NCI-H524 (cell line): ENCODE measurements at regions not wholly inside any gene's neighbourhood (a gene's known extent, or its start where the extent isn't known, plus 50 kb on each side); places are given as distances from the start of the nearest gene placed in this dataset.

ENCODE experiments used
- DNase-seq, 2 experiments: peaks; one replicate each; lab custom pipeline; 2025; lab: John Stamatoyannopoulos, UW

DNA sequence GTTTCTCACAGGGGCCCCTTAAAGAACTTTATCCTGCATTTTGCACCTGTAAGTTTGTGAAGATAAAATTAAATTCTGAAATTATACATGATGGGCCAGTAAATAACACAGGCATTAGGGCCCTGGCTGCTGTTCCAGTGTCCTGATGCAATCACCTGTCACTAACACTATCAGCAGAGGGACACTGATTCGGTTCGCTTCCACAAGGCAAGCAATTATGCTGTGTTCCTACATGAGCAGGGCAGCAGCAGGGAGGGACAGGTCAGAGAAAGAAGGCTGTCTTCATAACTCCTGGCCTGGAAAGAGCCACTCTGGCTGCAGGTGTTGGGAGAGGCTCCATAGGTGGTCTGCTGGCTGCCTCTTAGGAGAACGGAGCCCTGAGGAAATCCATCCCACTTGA lies 487.3 kb downstream of the MID1IP1 start:
- no peak for DNase-seq

DNA sequence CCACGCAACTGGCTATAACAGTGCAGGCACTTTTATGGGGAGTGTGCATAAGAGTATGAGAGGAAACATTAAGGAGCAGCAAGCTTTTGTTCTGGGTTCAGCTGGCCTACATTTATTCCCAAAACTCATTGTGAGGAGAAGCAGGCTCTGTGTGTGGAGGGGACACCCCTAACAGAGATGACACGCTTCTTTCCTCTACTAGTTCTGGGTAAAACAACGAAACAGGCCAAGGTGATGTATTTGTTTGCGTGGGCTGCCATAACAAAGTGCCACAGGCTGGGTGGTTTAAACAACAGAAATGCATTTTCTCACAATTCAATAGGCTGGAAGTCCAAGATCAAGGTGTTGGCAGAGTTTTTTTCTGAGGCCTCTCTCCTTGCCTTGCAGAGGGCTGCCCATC lies 488.6 kb downstream of the MID1IP1 start:
- no peak for DNase-seq

DNA sequence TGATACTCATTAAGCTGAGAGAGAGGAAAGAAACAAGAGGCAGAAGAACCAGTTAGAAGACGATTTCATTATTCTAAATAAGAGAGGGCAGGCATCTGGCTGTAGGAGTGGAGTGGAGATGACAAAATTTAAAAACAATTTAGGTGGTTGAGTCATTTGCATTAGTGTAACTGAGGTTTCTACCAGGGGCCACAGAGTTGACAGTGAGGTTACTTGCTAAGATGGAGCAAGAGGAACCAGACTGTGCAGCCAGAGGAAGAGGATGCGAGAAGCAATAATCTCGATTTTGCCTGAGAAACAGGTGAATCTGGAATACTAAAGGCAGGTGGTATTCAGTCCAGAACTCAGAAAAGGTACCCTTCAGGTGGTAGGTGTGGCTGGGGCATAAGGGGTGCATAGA lies 491.9 kb downstream of the MID1IP1 start:
- no peak for DNase-seq

DNA sequence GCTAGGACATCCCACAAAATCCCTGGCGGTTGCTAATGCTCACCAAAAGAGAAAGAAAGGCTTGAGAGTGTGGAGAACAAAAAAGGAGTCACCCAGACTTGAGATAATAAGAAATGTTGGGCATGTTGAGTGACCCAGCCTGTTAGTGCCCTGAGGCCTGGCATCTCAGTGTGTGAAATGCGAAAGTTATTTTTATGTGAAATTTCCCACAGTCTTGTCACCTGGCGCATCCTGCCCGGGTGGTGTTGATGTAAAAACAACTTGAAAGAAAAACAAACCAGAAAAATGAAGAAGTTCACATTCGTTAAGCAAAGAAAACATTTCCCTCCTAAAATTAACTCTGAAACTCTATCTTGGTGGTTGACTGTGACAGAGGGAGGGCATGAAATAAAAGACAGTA lies 495.2 kb downstream of the MID1IP1 start:
- DNase-seq, result no peak

DNA sequence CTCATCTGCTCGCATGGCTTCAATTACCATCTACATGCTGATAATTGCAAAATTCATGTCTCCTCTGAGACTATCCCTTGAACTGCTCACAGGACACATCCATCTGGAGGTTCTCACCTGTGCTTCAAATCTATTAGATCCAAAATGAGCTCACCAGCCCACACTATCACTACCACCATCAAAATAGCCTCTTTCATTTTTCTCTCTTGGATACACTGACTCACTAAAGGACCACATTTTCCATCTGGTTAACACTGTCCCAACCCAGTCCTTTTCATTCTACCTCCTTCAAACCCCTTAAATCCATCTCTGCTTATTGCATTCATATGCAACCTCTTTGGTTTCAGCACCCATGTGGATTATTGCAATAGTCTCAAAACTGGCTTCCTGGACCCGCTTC lies 497.6 kb downstream of the MID1IP1 start:
- no peak for DNase-seq

DNA sequence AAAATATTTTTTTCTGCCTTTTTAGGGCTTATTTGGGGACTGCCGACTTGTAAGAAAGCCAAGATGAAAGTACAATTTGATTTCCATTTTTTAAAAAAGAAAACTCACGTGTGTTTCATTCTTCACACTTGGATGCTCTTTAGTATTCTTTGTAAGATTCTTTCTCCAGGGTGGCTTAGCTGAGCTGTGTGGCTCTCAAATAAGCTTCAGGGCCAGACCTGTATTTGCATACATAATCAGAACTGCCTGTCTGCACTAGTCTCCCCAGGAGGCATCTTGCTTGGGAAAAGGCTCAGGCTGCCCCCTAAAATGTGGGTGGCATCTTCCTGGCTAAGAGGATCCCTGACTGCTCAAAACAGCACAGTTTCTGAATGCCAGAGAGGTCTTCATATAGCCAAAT lies 498.4 kb downstream of the MID1IP1 start:
- DNase-seq, result no peak

DNA sequence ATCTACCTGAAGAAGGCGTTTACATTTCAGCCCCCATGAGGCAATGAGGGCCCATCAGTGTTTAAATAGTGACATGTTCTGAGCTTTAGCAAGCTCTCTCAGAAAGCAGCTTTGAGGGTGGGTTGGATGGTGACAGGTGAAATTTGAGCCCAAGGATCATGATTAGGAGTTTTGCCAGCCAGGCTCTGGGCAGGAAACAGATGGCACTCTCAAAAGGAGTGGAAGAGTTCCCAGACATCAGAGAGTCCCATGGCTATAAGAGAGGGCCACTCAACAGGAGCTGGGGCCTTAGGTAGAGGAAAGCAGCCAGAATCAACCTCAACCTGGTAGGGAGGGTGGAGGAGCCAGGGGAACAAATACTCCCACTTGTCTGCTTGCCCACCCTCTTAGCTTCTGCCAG lies 499.8 kb downstream of the MID1IP1 start:
- peak; percentile 95 to 99 for DNase-seq

DNA sequence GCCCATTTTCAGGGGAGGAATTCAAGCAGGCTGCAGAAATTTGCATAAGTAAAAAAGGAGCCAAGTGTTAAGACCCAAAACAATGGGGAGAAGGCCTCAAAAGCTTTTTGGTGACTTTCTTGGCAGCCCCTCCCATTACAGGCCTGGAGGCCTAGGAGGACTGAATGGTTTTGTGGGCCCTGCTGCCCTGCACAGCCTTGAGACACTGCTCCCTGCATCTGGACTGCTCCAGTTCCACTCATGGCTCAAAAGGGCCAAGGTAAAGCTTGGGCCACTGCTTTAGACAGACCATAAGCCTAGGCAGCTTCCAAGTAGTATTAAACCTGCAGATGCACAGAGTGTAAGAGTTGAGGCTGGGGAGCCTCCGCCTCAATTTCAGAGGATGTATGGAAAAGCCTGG lies 501.6 kb downstream of the MID1IP1 start:
- DNase-seq, result no peak

DNA sequence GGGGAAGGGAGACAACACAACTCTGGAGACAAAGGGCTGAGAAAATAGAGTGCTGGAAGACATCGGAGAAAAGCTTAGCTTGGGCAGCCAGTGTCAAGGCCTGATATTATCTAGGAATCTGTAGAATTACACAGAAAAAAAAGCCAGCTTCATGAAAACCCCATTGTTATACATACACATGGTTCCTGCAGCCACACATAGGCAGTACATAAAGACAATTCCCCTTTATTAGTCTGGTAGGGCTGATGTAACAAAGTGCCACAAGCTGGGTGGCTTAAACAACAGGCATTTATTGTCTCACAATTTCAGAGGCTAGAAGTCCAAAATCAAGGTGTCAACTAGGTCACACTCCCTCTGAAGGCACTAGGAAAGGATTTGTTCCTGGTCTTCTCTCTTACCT lies 503.5 kb downstream of the MID1IP1 start:
- no peak for DNase-seq

DNA sequence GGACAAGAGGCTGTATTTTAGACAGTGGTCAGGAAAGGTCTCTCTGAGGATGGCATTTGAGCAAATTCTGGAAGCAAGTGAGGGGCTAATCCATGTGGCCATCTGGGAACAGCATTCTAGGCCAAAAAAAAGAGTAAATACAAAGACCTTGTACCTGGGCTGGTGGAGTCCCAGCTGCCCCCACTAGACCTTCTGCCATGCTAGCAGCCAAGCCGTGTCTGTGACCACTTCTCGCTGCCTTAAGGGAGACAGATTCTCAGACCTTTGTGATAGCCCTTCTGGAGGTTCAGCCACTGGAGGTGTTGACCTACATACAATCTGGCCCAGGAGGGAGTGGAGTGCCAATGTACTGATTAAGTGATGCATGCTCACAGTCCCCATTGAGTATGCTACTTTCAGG lies 506.2 kb downstream of the MID1IP1 start:
- DNase-seq, result no peak

DNA sequence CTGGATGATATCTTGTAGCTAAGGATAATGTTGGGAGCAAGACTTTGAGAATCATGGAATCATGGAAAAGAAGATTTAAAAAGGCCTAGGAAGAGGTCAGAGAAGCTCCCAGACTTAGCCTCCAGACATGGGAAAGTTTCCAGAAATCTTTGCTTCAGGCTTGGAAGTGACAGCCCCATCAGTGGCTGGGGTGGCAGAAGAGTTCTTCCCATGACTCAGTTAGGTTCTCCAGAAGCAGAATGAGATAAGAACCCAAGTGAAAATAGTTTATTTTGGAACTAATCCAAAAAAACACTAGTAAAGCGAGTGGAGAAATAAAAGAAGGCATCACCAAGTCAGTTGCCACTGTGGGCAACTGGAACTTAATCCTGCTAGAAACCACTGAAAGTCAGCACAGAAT lies 506.9 kb downstream of the MID1IP1 start:
- DNase-seq, result no peak

DNA sequence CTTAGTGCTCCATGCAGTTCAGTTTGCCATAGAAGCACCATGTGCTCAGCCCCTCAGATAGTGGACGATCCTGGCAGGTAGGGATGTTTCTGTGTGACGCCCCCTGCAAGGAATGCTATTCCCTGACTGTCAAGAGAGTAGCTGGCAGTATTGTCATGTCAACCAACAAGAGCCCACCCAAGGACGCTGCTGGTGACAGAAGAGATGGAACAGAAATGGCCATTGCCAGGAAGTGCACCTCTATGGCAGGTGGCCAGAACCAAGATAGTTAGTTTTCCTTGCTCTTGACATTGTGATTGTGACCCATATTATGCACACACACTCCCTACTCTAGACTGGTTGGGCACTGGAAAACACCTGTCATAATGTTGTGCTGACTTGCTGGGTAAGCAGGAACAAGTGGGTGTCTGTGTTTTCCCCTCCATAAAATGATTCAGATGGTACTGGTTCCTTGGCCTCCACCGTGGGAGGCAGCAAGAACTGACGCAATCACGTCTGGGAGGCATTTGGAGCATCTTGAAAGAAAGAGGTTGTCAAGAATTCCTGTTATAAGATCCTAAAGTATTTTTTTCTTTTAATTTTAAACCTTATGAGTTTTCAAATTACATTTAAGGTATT lies 507.9 kb downstream of the MID1IP1 start:
- DNase-seq, result no peak

DNA sequence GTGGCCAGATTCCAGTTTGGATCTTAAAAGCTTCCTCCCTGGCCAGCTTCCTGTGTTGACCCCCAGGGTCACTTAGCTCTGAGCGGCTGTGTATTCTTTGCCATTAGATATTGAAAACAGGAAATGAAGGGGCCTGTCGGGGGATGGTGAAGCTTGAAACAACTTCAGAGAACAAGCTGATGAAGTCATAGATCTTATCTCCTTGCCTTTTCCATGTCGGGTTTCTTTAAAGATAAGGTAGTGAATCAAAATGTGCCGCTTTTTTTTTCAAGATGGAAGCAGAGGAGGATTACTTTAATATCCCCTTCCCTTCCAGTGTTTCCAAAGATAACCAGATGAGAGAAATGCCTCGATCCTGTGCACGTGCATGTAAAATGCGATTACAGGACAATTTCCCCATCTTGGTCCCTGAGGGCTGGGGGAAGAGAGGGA lies 508.5 kb downstream of the MID1IP1 start:
- DNase-seq, result no peak

DNA sequence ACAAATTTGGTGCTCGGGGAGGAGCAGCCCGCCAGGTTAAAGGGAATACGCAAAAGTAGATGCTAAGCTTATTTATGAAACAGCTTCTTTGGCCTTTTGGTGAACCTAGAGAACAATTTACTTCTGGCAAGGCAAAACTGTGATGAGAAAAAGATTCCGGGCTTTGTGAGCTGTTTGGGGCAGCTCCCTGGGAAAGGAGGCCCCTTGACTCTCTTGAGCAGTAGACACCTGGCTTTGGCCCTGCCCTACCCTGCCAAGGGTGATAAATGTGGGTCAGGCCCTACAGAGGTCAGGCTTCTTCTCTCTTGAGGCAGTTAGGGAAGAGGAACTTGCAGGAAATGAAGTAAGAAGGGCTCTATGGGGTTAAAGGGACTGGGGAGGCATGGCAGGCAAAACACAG lies 509.6 kb downstream of the MID1IP1 start:
- no peak for DNase-seq

DNA sequence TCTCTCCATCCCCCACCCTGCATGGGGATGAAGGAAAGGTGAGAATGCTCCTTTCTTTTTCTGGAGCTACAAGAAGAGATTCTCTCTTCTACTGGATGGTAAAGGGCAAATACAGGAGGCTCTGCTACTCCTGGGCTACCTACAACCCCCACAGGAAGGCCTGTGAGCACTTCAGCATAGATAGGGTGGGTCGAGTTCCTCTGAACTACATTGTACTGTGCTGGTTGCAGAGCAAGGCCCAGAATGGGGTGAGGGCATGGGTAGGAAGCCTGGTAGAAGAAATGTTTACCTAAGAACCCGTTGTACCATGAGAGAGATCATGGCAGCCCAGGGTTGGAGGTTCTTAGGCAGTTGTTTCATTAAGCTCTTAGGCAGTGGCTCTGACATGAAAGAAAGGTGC lies 510.4 kb downstream of the MID1IP1 start:
- no peak for DNase-seq

DNA sequence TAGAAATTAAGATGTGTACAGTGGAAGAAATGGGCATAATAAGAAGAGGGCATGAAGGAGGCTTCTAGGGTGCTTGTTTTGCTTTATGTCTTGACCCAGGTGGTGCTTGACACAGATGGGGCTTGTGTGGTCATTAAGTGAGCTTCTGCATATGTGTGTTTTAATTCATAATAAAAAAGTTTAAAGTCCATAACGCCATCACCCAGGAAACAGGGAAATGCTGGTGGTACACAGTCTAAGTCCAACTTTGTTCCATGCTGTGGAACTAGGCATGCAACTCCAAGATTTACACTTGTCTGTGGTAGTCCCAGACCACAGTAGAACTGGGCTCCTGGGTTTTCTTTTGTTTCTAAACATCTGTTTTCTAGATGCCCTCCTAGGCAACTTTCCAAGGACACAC lies 511.9 kb downstream of the MID1IP1 start:
- DNase-seq, result no peak

DNA sequence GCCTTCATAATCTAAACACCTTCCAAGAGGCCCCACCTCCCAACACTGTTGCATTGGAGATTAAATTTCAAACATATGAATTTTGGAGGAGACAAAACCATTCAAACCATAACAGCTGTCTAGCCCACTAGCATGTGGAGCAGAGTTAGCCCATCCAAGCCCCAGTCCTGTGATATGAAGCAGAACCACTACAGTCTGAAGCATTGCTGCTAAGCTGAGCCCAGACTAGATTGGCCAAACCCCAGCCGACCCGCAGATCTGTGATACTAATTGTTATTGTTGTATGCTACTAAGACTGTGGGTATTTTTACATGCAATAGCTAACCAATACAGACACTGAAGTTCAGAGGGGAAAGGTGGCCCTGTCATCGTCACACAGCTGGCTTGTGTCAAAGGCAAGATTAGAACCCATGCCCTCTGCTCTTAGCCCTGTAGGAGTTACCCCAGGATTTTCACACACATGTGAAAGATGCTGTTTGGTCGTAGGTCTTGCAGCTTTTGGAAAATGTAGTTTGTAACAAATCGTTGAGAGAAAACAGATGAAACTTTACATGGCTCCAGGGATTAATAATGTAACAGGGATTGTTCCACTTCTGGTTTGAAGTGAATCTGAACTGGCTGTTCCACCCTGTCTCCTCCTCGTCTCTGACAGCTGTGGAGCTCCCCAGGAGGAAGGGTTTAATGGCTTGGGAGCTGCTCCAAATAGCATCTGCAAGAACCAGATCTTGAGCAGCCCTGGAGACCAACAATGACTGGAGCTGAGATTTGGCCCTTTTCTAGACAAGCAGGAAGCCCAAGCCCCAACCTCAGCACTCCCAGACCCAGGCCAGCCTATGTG lies 517.5 kb downstream of the MID1IP1 start:
- peak; percentile 39 to 78 for DNase-seq

DNA sequence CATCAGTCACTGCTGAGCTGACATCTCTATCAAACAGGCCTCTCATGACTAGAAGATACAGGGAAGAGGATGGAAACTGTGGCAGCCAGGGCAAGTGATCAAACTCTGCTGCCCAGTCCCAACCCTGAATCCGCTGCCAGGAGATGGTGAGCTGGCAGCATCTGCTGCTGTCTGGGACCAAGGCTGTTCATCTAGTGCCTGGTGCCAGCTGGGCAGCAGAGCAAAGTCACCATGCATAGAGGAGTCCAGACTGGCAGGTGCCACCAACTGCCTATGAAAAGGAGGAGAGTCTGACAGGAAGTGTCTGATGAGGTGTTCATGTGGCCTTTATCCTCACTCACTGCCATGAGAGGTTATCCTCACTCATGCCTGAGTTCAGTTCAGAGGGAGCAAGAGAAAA lies 518.9 kb downstream of the MID1IP1 start:
- DNase-seq, result peak in 1 of 2 experiments; percentile 5

DNA sequence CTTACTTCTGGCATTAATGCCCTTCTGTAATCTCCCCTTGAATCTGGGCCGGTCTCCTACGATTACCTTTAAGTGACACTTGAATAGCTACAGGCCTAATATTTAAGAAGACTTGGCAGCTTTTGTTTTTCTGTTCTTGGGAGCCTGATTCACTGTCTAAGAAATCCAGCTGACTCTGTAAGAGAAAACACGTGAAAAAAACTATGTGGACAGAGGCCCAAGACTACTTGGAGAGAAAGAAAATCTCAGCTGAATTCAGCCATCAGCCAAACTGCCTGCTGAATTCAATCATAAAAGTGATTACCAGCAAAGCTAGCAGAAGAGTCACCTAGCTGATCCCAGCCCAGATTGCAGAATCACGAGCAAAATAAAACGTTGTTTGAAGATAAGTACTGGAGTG lies 521.2 kb downstream of the MID1IP1 start:
- peak; percentile 1 to 74 for DNase-seq

DNA sequence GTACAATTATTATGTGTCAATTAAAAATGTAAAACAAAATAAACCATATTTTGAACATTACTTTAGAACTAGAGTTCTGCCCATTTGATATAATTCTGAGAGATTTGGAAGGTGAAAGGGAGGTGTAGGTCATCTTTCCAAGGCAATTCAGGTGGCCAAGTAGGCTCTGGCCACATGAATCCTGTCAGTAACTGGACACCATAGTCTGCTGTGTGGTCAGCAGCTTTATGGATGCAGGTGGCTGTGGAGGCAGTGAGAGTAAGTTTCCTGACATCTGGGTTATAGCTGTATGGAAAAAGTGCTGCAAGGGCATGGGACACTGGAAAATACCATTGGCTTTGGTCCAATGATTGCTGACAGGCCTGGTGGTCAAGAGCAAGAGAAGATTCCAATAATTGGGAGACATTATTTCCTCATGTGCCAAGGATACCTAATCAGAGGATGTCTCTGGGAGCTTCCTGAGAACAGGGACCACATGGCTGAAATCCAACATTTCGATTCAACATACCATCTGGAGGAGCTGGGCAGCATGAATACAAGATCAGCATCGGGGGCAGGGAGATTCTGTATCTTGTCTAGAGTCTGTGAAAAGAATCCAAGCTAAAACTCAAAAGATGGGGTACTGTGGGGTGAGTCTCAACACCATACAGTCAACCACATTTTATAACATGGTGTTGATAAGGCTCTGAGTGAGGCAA lies 523.1 kb downstream of the MID1IP1 start:
- DNase-seq, result peak; percentile 45 to 71

DNA sequence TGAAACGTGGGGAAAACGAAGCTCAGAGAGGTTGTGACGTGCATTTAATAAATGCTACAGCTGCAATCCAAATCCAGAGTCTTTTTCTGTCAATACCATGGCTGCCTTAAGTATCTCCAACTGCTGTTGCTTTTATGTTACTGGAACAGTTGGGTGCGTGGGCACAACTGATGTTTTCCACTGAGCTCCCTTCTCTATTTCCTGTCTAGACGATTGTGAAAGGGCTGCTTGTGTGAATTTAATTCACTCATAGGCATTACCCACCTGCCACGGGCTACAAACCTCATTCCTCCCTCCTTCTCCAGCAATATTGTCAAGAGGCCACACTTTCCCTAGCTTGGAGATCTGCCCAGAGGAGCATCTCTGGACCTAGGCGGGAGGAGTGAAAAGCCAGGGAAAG lies 526.0 kb downstream of the MID1IP1 start:
- no peak for DNase-seq

DNA sequence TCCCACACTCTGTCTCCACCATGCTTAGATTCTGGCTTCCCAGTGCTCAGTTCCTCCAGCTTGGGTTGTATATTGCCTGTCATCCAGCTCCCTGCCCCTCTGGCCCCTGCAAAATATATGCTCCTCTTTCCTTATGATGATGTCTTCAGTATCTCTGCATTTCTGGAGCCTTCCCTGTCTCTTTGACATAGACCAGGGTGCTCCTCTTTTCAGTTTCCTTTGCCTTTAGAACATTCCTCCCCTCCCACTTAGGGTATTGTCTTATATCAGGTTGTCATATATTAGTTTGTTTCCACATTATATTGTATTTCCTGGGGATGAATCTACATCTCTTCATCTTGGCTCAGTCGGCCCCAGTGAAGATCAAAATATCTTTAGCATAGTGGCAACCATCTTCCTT lies 526.4 kb downstream of the MID1IP1 start:
- DNase-seq, result no peak

DNA sequence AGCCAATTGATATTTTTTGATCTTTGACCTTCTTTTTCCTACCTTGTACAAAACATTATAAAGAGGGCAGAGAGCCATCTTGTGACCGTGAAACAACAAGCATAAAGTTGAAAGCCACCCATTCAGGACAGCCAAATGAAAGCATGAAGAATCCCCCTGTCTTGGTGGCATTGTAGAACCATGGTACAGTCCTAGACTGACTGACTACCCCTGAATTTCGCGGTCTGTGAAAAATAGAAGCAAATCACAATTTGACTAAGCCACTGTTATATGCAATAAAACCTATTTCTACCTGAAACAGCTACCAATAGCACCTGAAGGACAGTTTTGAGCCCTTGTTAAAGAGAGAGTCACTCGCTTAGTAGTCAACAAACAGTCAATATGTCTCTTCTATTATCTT lies 527.4 kb downstream of the MID1IP1 start:
- DNase-seq, result no peak
